ENCODE measurements at regions not wholly inside any gene's neighbourhood (a gene's known extent, or its start where the extent isn't known, plus 50 kb on each side); places are given as distances from the start of the nearest gene placed in this dataset.

DNA sequence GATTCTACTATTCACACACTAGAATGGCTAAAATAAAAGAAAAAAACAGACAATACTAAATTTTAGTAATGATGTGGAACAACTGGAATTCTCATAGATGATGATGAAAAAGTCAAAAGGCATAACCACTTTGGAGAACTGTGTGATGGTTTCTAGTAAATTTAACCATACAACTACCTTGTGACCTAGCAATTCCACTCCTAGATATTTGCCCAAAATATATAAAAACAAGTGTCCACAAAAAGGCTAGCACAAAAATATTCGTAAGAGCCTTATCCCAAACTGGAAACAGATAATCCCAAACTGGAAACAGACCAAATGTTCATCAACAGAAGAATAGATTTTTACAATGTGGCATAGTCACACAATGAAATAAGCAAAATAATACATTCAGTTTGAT lies 67.9 kb upstream of the PGBD5 start:
- Mint-ChIP-seq H3K27me3 (ENCODE audit: low read depth, unreplicated experiment) (peaks cover 34% of the 10 kb centered on the region), H3K4me1 (ENCODE audit: low read depth, unreplicated experiment) (peaks cover 2% of the 10 kb centered on the region), H3K4me3 (ENCODE audit: unreplicated experiment) (no peak overlapping the region), H3K9me3 (ENCODE audit: unreplicated experiment) (peaks cover 3% of the 10 kb centered on the region), H3K27ac (ENCODE audit: unreplicated experiment) (no peak overlapping the region), H3K36me3 (ENCODE audit: low read depth, unreplicated experiment) (no peaks in the 10 kb centered on the region)
- Histone ChIP-seq H3K36me3 (ENCODE audit: insufficient read depth, low read length) (no peaks in the 10 kb centered on the region), H3K9ac (ENCODE audit: low read length) (no peak overlapping the region), H3K4me2 (ENCODE audit: low read length) (no peak overlapping the region), H3K27me3 (ENCODE audit: insufficient read depth, low read length) (no peaks in the 10 kb centered on the region), H3K4me3 (ENCODE audit: insufficient read depth, low read depth, low read length) (no peak overlapping the region), H2AFZ (ENCODE audit: low read depth, low read length) (no peak overlapping the region), H4K20me1 (ENCODE audit: insufficient read depth, low read length) (no peaks in the 10 kb centered on the region), H3K79me2 (ENCODE audit: insufficient read depth, low read length) (no peaks in the 10 kb centered on the region), H3K9me3 (ENCODE audit: insufficient read depth, low read depth, low read length) (no peaks in the 10 kb centered on the region), H3K27ac (ENCODE audit: low read depth, low read length) (no peak overlapping the region), H3K4me1 (ENCODE audit: insufficient read depth, low read length) (no peaks in the 10 kb centered on the region)
- no peak for DNase-seq (ENCODE audit: low read depth)
- TF ChIP-seq EZH2 (IDR thresholded peaks at IDR 0.05; ENCODE audit: insufficient read depth, low read length): no peak
- TF ChIP-seq CTCF (IDR thresholded peaks at IDR 0.05; ENCODE audit: insufficient read depth, low read depth, low read length): no peak
- no peak for FAIRE-seq

DNA sequence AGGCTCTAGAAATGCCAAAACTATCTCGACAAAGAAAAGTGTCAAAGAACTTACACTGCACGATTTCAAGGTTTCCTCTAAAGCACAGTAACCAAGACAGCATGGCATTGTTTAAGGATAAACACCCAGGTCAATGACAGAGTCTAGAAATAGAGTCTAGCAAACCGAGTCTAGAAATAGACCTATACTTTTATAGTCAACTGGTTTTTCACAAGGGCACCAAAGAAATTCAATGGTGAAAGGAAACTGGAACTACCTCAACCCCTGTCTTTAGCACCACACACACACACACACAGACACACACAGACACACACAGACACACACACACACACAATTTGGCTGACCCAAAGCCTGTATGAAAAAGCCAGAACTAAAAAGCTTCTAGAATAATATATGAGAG lies 67.1 kb upstream of the PGBD5 start:
- Histone ChIP-seq H3K9ac (ENCODE audit: low read length) (no peak overlapping the region), H4K20me1 (ENCODE audit: insufficient read depth, low read length) (no peaks in the 10 kb centered on the region), H3K36me3 (ENCODE audit: insufficient read depth, low read length) (no peaks in the 10 kb centered on the region), H3K79me2 (ENCODE audit: insufficient read depth, low read length) (no peaks in the 10 kb centered on the region), H2AFZ (ENCODE audit: low read depth, low read length) (no peak overlapping the region), H3K27ac (ENCODE audit: low read depth, low read length) (no peak overlapping the region), H3K4me3 (ENCODE audit: insufficient read depth, low read depth, low read length) (no peak overlapping the region), H3K4me1 (ENCODE audit: insufficient read depth, low read length) (no peaks in the 10 kb centered on the region), H3K4me2 (ENCODE audit: low read length) (no peak overlapping the region), H3K9me3 (ENCODE audit: insufficient read depth, low read depth, low read length) (no peaks in the 10 kb centered on the region), H3K27me3 (ENCODE audit: insufficient read depth, low read length) (no peaks in the 10 kb centered on the region)
- Mint-ChIP-seq H3K4me3 (ENCODE audit: unreplicated experiment) (no peak overlapping the region), H3K9me3 (ENCODE audit: unreplicated experiment) (peaks cover 2% of the 10 kb centered on the region), H3K36me3 (ENCODE audit: low read depth, unreplicated experiment) (no peaks in the 10 kb centered on the region), H3K4me1 (ENCODE audit: low read depth, unreplicated experiment) (peaks cover 2% of the 10 kb centered on the region), H3K27ac (ENCODE audit: unreplicated experiment) (no peak overlapping the region), H3K27me3 (ENCODE audit: low read depth, unreplicated experiment) (peaks cover 30% of the 10 kb centered on the region)
- TF ChIP-seq CTCF (IDR thresholded peaks at IDR 0.05; ENCODE audit: insufficient read depth, low read depth, low read length) (no peak), EZH2 (IDR thresholded peaks at IDR 0.05; ENCODE audit: insufficient read depth, low read length) (no peak)
- FAIRE-seq (no peak), DNase-seq (ENCODE audit: low read depth) (no peak)

GRCh38 chr1:230490436-230490835 lies 64.3 kb upstream of the PGBD5 start:
- no peak for FAIRE-seq
- H3K27ac Mint-ChIP-seq (ENCODE audit: unreplicated experiment): no peak overlapping the region

More at GRCh38 chr1:230490436-230490835, 64.3 kb upstream of the PGBD5 start:
- Histone ChIP-seq H3K4me2 (ENCODE audit: low read length) (no peak overlapping the region), H3K27ac (ENCODE audit: low read depth, low read length) (no peak overlapping the region), H3K27me3 (ENCODE audit: insufficient read depth, low read length) (no peaks in the 10 kb centered on the region), H2AFZ (ENCODE audit: low read depth, low read length) (no peak overlapping the region), H3K79me2 (ENCODE audit: insufficient read depth, low read length) (no peaks in the 10 kb centered on the region), H3K4me1 (ENCODE audit: insufficient read depth, low read length) (no peaks in the 10 kb centered on the region), H3K9ac (ENCODE audit: low read length) (no peak overlapping the region), H4K20me1 (ENCODE audit: insufficient read depth, low read length) (no peaks in the 10 kb centered on the region), H3K36me3 (ENCODE audit: insufficient read depth, low read length) (no peaks in the 10 kb centered on the region), H3K4me3 (ENCODE audit: insufficient read depth, low read depth, low read length) (no peak overlapping the region), H3K9me3 (ENCODE audit: insufficient read depth, low read depth, low read length) (no peaks in the 10 kb centered on the region)
- H3K36me3 Mint-ChIP-seq (ENCODE audit: low read depth, unreplicated experiment): no peaks in the 10 kb centered on the region
- no peak for DNase-seq (ENCODE audit: low read depth)
- H3K27me3 Mint-ChIP-seq (ENCODE audit: low read depth, unreplicated experiment): peaks cover 12% of the 10 kb centered on the region
- TF ChIP-seq CTCF (IDR thresholded peaks at IDR 0.05; ENCODE audit: insufficient read depth, low read depth, low read length): no peak
- TF ChIP-seq EZH2 (IDR thresholded peaks at IDR 0.05; ENCODE audit: insufficient read depth, low read length): no peak
- H3K9me3 Mint-ChIP-seq (ENCODE audit: unreplicated experiment): peaks cover 2% of the 10 kb centered on the region
- H3K4me1 Mint-ChIP-seq (ENCODE audit: low read depth, unreplicated experiment): no peaks in the 10 kb centered on the region
- H3K4me3 Mint-ChIP-seq (ENCODE audit: unreplicated experiment): no peak overlapping the region
